Esophagus muscularis mucosa (tissue), 3 donors: ENCODE measurements at regions not wholly inside any gene's neighbourhood (a gene's known extent, or its start where the extent isn't known, plus 50 kb on each side); places are given as distances from the start of the nearest gene placed in this dataset.

ENCODE experiments used
- CTCF ChIP-seq, 3 experiments: fragments of 200-600 bp in 2 of 3; fragments of 450-650 bp in 1 of 3; sonication (generic) in 2 of 3; IDR thresholded peaks; one replicate each; pipeline ENCODE4 v1.5.1; 2017 to 2019; ENCODE audit warnings: antibody characterized with exemption in 3 of 3, mild to moderate bottlenecking in 2 of 3, moderate library complexity in 1 of 3
- POLR2AphosphoS5 ChIP-seq, 2 donors: sonication (generic); formaldehyde crosslinking; IDR thresholded peaks; one replicate each; pipeline ENCODE4 v1.6.1; 2017; ENCODE audit warnings: antibody characterized with exemption in 2 of 2

DNA sequence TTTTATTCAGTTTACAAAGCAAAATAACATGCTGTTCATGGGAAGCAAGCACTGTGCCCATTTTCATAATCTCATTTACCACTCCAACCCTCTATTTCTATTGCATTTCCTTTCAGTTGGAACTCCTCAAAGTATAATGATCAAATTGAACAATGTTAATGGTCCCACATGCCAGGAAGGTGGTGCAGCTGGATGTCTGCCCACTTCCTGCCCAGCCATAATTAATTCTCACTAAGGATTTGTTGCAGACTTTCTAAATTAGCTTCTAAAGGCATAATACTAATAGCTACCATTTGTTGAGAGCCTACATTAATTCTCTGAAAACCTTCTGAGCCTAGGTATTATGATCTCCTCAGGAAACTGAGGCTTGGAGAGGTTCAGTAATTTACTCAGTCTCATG is 316.1 kb upstream of the TPM1 start:
- TF ChIP-seq POLR2AphosphoS5 (IDR thresholded peaks at IDR 0.05) (no peak), CTCF (IDR thresholded peaks at IDR 0.05) (no peak)
